ENCODE measurements at regions not wholly inside any gene's neighbourhood (a gene's known extent, or its start where the extent isn't known, plus 50 kb on each side); places are given as distances from the start of the nearest gene placed in this dataset.

DNA sequence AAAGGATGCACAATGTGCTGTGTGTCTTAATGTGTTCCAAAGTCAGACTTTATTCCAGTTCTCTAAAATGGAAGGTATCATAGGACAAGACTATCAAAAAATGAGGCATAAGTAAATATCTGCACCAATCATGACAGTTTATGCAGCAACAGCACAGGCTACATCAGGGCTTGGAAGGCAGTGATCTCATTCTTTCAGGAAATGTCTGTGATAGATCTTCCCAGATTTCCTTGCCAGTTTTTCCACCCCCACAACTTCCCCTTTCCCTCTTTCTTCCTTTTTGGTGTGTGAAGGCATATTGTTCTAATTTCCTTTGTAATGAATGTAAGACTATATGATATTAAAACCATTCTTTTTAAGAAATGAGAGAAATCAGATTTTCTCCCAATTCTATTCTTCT is 326.7 kb downstream of the ATP23 start:
- no peak for DNase-seq (ENCODE audit: low read depth in 3 of 3)

GRCh38 chr12:58269476-58269875 is 328.1 kb downstream of the ATP23 start:
- no peak for DNase-seq (ENCODE audit: low read depth in 3 of 3)

- no peak for DNase-seq (ENCODE audit: low read depth in 3 of 3)
Measured at GRCh38 chr12:58270966-58271705, 329.8 kb downstream of the ATP23 start.

DNA sequence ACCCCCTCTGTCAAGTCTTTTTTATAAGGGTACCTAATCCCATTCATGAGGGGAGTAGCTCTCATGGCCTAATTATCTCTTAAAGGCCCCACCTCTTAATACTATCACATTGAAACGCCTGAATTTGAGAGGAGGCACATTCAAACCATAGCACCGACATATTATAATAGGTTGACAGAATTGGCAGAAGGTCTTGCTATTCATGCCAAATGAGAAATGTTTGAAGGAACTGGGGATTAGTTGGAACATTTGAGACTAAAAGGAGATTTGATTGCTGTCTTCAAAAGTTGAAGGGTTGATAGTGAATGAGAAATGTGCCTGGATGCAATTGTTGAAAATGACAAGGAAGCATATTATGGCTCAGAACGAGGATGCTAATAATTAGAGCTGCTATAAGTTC is 331.1 kb downstream of the ATP23 start:
- no peak for DNase-seq (ENCODE audit: low read depth in 3 of 3)

DNA sequence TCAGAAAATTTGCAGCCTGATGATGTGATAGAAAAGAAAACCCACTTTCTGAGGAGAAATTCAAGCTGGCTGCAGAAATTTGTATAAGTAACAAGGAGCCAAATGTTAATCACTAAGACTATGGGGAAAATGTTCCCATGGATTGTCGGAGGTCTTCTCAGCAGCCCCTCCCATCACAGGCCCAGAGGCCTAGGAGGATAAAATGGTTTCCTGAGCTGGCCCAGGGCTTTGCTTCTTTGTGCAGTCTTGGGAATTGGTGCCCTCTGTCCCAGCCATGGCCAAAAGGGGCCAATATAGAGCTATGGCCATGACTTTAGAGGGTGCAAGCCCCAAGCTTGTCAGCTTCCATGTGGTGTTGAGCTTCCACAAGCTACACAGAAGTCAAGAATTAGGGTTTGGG is 335.9 kb downstream of the ATP23 start:
- no peak for DNase-seq (ENCODE audit: low read depth in 3 of 3)

DNA sequence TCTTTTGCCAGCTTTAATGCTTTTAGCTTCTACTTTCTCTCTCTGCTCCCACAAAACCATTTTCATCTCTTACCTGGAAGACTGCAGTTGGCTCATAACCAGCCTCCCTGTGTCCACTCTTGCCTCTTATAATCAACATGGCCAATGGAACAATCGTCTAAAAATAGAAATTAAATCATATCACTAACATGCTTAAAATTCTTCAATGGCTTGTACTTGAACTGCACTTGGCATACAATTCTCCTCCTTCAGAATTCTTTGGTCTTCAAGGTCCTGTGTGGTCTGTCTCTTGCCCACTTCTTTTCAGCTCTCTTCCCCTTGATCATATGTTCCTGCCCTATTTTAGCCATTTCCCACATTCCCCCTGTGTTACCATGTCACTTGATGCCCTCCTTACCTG is 342.2 kb downstream of the ATP23 start:
- no peak for DNase-seq (ENCODE audit: low read depth in 3 of 3)

- no peak for DNase-seq (ENCODE audit: low read depth in 3 of 3)
Measured at GRCh38 chr12:58285551-58285950, 344.2 kb downstream of the ATP23 start.

- DNase-seq (ENCODE audit: low read depth in 3 of 3) = no peak
Measured at GRCh38 chr12:58286353-58286752, 345.0 kb downstream of the ATP23 start.

DNA sequence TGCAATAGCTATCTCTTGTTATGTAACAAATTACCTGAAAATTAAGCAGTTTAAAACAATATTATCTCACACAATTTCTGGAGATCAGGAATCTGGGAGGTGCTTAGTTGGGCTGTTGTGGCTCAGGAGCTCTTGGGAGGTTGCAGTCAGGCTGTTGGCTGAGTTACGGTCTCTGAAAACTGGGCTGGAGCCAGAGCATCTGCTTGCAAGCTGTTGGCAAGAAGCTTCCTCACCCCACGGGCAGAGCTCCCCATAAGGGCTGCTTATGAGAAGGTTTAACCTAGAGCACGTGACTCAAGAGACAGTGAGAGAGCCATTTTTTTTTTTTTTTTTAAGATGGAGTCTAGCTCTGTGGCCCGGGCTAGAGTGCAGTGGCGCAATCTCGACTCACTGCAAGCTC is 346.8 kb downstream of the ATP23 start:
- DNase-seq (ENCODE audit: low read depth in 3 of 3) = no peak

- DNase-seq (ENCODE audit: low read depth in 3 of 3) = no peak
Measured at GRCh38 chr12:58291106-58291505, 349.7 kb downstream of the ATP23 start.

GRCh38 chr12:58293308-58293982 is 352.1 kb downstream of the ATP23 start:
- DNase-seq (ENCODE audit: low read depth in 3 of 3) = no peak

DNA sequence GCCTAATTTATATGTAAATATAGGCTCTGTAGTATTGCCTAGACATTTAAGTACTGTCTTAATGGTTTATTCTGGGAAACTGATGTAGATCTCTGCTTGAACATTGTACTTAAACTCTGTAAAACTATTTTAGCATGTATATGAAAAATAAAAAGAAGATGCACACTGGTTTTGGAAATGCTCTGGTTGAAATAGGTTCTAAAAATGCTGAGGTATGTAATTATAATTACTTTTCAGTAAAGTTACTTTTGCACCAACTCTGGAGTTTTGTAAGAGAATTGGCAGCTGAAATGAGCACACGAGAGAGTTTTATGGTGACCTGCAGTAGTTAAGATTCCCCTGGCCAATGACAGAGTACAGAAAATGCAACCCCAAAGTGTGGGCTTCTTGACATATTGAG is 353.9 kb downstream of the ATP23 start:
- DNase-seq (ENCODE audit: low read depth in 3 of 3) = no peak

GRCh38 chr12:58296863-58297262 is 355.5 kb downstream of the ATP23 start:
- DNase-seq (ENCODE audit: low read depth in 3 of 3) = no peak

GRCh38 chr12:58298803-58299202 is 357.4 kb downstream of the ATP23 start:
- no peak for DNase-seq (ENCODE audit: low read depth in 3 of 3)

- DNase-seq (ENCODE audit: low read depth in 3 of 3) = no peak
Measured at GRCh38 chr12:58299371-58299770, 358.0 kb downstream of the ATP23 start.

GRCh38 chr12:58301038-58301729 is 359.8 kb downstream of the ATP23 start:
- DNase-seq (ENCODE audit: low read depth in 3 of 3) = no peak

DNA sequence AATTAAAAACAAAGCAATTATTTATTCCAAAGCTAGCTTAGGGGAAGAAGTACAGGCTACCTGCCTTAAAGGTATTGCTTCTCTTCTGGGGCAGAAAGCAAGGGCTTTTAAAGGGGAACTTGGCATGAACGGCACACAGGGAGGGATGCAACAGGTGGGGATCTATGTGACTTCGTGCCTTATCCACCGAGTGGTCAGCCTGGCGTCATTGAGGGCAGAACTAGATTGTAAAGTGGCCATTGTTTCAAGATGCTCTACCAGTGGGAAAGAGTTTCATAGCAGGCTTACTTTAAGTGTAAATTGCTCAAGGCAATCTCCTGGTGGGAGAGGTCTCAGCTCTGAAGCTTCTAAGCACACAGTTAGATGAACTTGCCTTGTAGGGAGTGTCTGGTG is 360.4 kb downstream of the ATP23 start:
- DNase-seq (ENCODE audit: low read depth in 3 of 3) = no peak

DNA sequence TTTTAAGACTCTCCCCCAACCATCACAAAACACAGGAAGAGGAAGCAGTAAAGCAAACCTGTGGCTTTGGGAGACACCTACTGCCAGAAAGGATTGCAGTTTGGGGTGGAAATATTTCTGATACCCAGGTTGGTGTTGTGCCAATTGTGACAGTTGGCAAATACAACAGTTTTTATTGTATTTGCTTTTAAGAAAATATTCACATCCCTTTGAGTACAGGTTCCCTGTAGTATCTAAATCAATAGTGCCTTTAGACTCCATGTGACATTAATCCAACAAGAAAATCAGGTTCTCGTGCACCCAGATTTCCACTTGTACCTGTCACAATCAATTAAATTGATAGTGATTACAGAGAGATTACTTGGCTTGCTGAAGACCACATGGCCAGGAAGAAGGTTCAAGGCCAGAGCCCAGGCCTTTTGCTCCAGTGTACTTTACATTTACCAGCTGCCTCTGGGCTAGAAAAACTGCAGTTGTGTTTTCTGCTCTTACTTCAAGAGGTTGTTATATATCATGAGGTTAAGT is 361.2 kb downstream of the ATP23 start:
- DNase-seq (ENCODE audit: low read depth in 3 of 3) = no peak

- no peak for DNase-seq (ENCODE audit: low read depth in 3 of 3)
Measured at GRCh38 chr12:58306266-58307000, 365.1 kb downstream of the ATP23 start.

DNA sequence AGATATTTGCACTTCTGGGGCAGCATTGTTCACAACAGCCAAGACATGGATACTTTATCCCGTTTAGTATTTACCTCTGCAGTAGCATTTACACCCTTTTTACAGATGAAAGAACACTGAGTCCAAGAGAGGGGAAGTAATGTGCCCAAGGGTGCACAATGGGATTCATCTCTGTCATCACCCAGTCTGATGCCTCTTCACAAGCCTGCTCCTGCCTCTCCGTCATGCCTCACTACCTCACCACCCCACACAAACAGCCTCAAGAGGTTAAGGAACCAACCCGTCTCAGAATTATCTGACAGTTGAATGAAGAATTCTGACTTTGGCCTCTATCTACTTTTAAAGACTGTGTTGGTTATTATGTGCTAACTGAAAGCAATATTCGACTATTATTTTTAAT is 368.4 kb downstream of the ATP23 start:
- no peak for DNase-seq (ENCODE audit: low read depth in 3 of 3)

- no peak for DNase-seq (ENCODE audit: low read depth in 3 of 3)
Measured at GRCh38 chr12:58310368-58310767, 369.0 kb downstream of the ATP23 start.
